GM20000 (cell line): ENCODE measurements at regions not wholly inside any gene's neighbourhood (a gene's known extent, or its start where the extent isn't known, plus 50 kb on each side); places are given as distances from the start of the nearest gene placed in this dataset.

Experiments used
- DNase-seq: peaks from one replicate; pipeline ENCODE4 v3.0.0; 2012; ENCODE audit warnings: low spot score
- CTCF ChIP-seq: IDR thresholded peaks from 2 replicates; pipeline ENCODE4 v1.5.1; 2012; ENCODE audit warnings: mild to moderate bottlenecking, control low read depth; ENCODE audit errors: extremely low read depth, missing control alignments

GRCh38 chr6:147911686-147912085 lies 403.2 kb downstream of the SAMD5 start:
- no peak for DNase-seq
- TF ChIP-seq CTCF, result no peak

GRCh38 chr6:147922799-147923198 lies 414.3 kb downstream of the SAMD5 start:
- TF ChIP-seq CTCF, result no peak
- DNase-seq, result no peak

GRCh38 chr6:147924598-147924997 lies 416.1 kb downstream of the SAMD5 start:
- no peak for DNase-seq
- TF ChIP-seq CTCF, result no peak

- no peak for DNase-seq
- no peak for TF ChIP-seq CTCF
These were observed 416.8 kb upstream of the SASH1 start for GRCh38 chr6:147925826-147926225.

- no peak for TF ChIP-seq CTCF
- no peak for DNase-seq
These were observed 411.9 kb upstream of the SASH1 start for GRCh38 chr6:147930745-147931144.

GRCh38 chr6:147933224-147933623 lies 409.4 kb upstream of the SASH1 start:
- TF ChIP-seq CTCF, result no peak
- DNase-seq, result no peak

- DNase-seq, result no peak
- TF ChIP-seq CTCF, result no peak
These were observed 407.0 kb upstream of the SASH1 start for GRCh38 chr6:147935656-147936055.
